ENCODE measurements at regions not wholly inside any gene's neighbourhood (a gene's known extent, or its start where the extent isn't known, plus 50 kb on each side); places are given as distances from the start of the nearest gene placed in this dataset.
"Not testable (repeated sequence)": the region's sequence is repeated elsewhere in the genome, so short reads cannot be mapped to it uniquely, and the experiment has no call there.

- H3K4me1 Mint-ChIP-seq (ENCODE audit: low read depth); H3K4me3 Mint-ChIP-seq; H3K27me3 Mint-ChIP-seq; H3K27ac Mint-ChIP-seq; intact Hi-C loops (cut with micrococcal nuclease); H3K36me3 Mint-ChIP-seq; H3K9me3 Mint-ChIP-seq; CTCF ChIA-PET; POLR2A ChIA-PET; DNase-seq: not testable (repeated sequence)
Observed at GRCh38 chr14:58748251-58748650, 110.5 kb downstream of the DACT1 start.

DNA sequence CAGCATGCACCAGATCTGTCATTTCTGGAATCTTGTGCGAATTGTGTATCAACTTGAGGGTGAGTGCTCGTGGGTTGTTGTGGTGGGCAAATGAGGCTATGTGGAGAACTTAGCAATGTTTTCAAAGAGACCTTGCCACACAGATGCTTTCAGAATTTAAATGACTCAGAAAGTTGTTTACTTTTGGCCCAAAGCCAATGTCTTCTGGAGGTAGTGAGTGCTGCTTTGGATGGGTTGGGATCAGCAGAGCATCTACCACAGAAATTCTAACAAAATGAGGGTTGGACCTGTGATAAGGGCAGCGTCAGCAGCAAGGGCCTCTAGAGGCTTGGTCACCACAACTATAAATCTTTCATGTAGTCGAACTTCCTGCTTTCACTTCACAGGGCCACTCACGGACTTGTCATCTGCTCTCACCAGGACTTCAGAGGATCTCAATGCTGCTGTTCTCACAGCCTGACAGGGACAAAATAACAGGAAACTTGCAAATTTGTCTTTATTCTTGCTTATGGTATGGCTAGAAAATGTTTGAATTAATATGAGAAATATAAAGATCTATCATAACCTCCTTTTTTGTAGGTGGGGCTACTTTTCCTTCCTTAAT lies 111.4 kb downstream of the DACT1 start:
- CTCF ChIA-PET: no interaction called here
- Mint-ChIP-seq H3K4me3 (no peak overlapping the region), H3K27ac (no peak overlapping the region), H3K9me3 (no peaks in the 10 kb centered on the region), H3K4me1 (ENCODE audit: low read depth) (peaks cover 8% of the 10 kb centered on the region), H3K27me3 (peaks cover 5% of the 10 kb centered on the region), H3K36me3 (no peaks in the 10 kb centered on the region)
- peak; percentile 61 for DNase-seq
- intact Hi-C loops (cut with micrococcal nuclease): loop anchor here (1.0 kb wide), 1 partner anchor 14 kb away; no protein-coding TSS in a partner anchor
- POLR2A ChIA-PET: no interaction called here

GRCh38 chr14:58750321-58751269 lies 112.8 kb downstream of the DACT1 start:
- Mint-ChIP-seq H3K27ac (no peak overlapping the region), H3K36me3 (no peaks in the 10 kb centered on the region), H3K27me3 (peaks cover 5% of the 10 kb centered on the region), H3K4me1 (ENCODE audit: low read depth) (peaks cover 8% of the 10 kb centered on the region), H3K4me3 (no peak overlapping the region), H3K9me3 (no peaks in the 10 kb centered on the region)
- intact Hi-C loops (cut with micrococcal nuclease): no loop called here
- CTCF ChIA-PET: no interaction called here
- POLR2A ChIA-PET: no interaction called here
- DNase-seq: no peak

- Mint-ChIP-seq H3K27me3 (peaks cover 5% of the 10 kb centered on the region), H3K4me1 (ENCODE audit: low read depth) (peaks cover 8% of the 10 kb centered on the region), H3K36me3 (no peaks in the 10 kb centered on the region), H3K9me3 (no peaks in the 10 kb centered on the region), H3K27ac (no peak overlapping the region), H3K4me3 (no peak overlapping the region)
- DNase-seq: no peak
- intact Hi-C loops (cut with micrococcal nuclease): no loop called here
- ChIA-PET CTCF (no interaction called here), POLR2A (no interaction called here)
Observed at GRCh38 chr14:58751788-58752187, 114.0 kb downstream of the DACT1 start.

GRCh38 chr14:58752289-58752688 lies 114.5 kb downstream of the DACT1 start:
- peaks cover 8% of the 10 kb centered on the region for H3K4me1 Mint-ChIP-seq (ENCODE audit: low read depth)
- intact Hi-C loops (cut with micrococcal nuclease): no loop called here
- POLR2A ChIA-PET: no interaction called here
- no peak for DNase-seq
- no peaks in the 10 kb centered on the region for H3K9me3 Mint-ChIP-seq
- H3K36me3 Mint-ChIP-seq: no peaks in the 10 kb centered on the region
- H3K27me3 Mint-ChIP-seq: peaks cover 5% of the 10 kb centered on the region
- no peak overlapping the region for H3K4me3 Mint-ChIP-seq
- CTCF ChIA-PET: no interaction called here
- H3K27ac Mint-ChIP-seq: no peak overlapping the region

- ChIA-PET CTCF (no interaction called here), POLR2A (no interaction called here)
- intact Hi-C loops (cut with micrococcal nuclease): no loop called here
- Mint-ChIP-seq H3K9me3 (no peaks in the 10 kb centered on the region), H3K4me1 (ENCODE audit: low read depth) (peaks cover 8% of the 10 kb centered on the region), H3K27me3 (peaks cover 5% of the 10 kb centered on the region), H3K36me3 (no peaks in the 10 kb centered on the region), H3K27ac (no peak overlapping the region), H3K4me3 (no peak overlapping the region)
- DNase-seq: no peak
Observed at GRCh38 chr14:58752771-58753201, 115.0 kb downstream of the DACT1 start.

DNA sequence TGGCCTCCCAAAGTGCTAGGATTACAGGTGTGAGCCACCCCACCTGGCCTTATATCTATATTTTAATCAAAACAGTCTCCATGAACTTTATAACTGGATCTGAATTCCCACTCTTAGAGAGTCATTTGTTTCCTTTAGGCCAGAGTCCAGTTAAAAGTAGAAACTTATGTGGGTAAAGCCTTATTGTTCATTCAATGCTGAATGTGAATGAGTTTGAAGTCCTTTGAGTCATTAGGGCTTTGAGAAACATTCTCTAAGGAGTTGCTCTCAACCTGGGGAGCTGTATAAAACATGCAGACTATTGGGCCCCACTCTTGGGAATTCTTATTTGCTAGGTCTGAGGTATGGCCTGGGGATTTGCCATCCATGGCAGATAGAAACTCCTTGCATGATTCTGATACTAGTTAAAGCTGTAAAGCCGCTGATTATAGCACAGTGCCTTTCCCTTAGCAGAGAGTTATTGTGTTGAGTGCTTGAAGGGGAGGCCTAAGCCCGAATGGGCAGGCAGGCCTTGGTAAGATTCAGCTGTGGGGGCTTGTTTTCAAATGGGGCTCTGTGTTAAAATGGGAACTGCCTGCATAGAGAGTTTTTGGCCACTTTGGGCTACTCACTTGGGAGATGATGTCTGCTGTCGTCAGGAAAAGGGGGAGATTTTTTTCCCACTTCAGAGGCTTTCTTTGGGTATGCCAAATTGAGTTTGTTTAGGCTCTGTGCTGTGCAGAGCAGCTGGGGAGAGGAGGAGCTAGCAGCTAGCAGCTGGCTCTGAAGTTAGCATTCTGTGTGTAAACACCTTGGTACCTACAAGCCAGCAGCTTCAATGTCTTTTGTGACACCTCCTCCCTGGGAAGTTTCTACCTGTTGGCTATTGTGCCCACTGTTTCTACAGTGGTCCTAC lies 117.5 kb downstream of the DACT1 start:
- no peak overlapping the region for H3K27ac Mint-ChIP-seq
- no peaks in the 10 kb centered on the region for H3K36me3 Mint-ChIP-seq
- ChIA-PET POLR2A (no interaction called here), CTCF (no interaction called here)
- no peaks in the 10 kb centered on the region for H3K9me3 Mint-ChIP-seq
- H3K27me3 Mint-ChIP-seq: peaks cover 1% of the 10 kb centered on the region
- no peaks in the 10 kb centered on the region for H3K4me1 Mint-ChIP-seq (ENCODE audit: low read depth)
- H3K4me3 Mint-ChIP-seq: no peak overlapping the region
- DNase-seq: no peak
- intact Hi-C loops (cut with micrococcal nuclease): no loop called here

DNA sequence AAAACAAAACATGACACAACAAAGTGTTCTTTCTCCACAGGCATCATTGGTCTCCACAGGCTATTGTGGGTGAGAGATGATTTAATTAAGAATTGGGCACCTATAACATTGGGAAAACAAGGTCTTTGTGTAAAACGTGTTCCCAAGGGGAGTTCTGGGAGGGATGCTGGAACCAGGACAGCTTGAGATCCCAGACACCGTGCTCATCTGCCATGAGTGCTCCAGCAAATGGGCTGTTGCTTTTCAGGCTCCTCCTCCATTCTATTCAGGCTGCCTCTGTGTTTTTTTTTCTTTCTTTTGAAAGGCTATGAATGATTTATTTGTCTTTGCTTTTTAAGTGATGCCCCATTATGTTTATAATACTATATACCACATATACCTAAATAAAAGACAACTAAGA lies 122.4 kb downstream of the DACT1 start:
- DNase-seq: no peak
- no peak overlapping the region for H3K4me3 Mint-ChIP-seq
- no peaks in the 10 kb centered on the region for H3K9me3 Mint-ChIP-seq
- CTCF ChIA-PET: no interaction called here
- no peaks in the 10 kb centered on the region for H3K4me1 Mint-ChIP-seq (ENCODE audit: low read depth)
- H3K27me3 Mint-ChIP-seq: no peaks in the 10 kb centered on the region
- intact Hi-C loops (cut with micrococcal nuclease): no loop called here
- no peaks in the 10 kb centered on the region for H3K36me3 Mint-ChIP-seq
- H3K27ac Mint-ChIP-seq: no peak overlapping the region
- POLR2A ChIA-PET: no interaction called here

GRCh38 chr14:58762629-58763028 lies 124.9 kb downstream of the DACT1 start:
- DNase-seq: no peak
- ChIA-PET POLR2A (no interaction called here), CTCF (no interaction called here)
- Mint-ChIP-seq H3K4me3 (no peak overlapping the region), H3K27ac (no peak overlapping the region), H3K9me3 (no peaks in the 10 kb centered on the region), H3K36me3 (no peaks in the 10 kb centered on the region), H3K4me1 (ENCODE audit: low read depth) (no peaks in the 10 kb centered on the region), H3K27me3 (no peaks in the 10 kb centered on the region)
- intact Hi-C loops (cut with micrococcal nuclease): no loop called here

DNA sequence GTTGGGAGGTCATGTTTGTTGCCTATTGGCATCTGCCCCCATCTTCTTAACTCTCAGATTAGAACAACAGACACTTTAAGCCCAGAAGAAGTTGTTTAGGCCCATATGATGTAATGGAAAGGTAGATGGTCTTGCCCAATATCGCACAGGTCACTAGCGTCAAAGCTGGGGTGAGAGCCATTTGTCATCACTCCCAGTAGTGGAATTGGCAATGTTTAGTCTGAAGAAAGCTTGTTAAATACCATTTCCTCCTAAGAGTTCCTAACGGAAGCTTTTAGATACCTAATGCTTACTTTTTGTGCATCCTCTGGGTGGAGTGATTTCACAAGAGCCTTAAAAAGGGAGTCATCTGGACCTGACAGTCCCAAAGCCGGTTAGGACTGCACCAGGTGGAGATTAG lies 125.4 kb downstream of the DACT1 start:
- H3K4me1 Mint-ChIP-seq (ENCODE audit: low read depth): no peaks in the 10 kb centered on the region
- intact Hi-C loops (cut with micrococcal nuclease): no loop called here
- H3K36me3 Mint-ChIP-seq: no peaks in the 10 kb centered on the region
- no peak overlapping the region for H3K4me3 Mint-ChIP-seq
- H3K9me3 Mint-ChIP-seq: no peaks in the 10 kb centered on the region
- no peak overlapping the region for H3K27ac Mint-ChIP-seq
- CTCF ChIA-PET: no interaction called here
- no peak for DNase-seq
- POLR2A ChIA-PET: no interaction called here
- H3K27me3 Mint-ChIP-seq: no peaks in the 10 kb centered on the region

DNA sequence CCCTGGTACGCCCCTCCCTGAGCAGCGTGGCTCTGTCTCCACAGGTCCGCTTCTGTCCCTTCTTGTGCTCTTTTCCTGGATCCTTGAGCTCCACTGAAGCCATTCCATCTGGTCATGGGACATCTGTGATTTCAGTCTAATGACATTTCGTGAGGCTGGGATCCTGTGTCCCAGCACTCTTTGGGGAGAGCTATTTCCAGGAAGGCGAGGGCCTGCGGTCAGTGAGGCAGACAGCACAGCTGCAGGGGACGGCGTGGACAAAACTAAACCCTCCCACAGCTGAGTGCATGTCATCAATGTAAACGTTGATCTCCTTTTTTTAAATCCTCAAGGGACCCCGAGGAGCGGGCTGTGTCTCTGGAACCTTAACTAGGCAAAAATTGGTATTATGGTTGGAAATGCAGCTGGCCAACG lies 127.7 kb downstream of the DACT1 start:
- Mint-ChIP-seq H3K4me3 (no peak overlapping the region), H3K27ac (no peak overlapping the region), H3K9me3 (no peaks in the 10 kb centered on the region), H3K27me3 (no peaks in the 10 kb centered on the region), H3K36me3 (no peaks in the 10 kb centered on the region), H3K4me1 (ENCODE audit: low read depth) (no peaks in the 10 kb centered on the region)
- intact Hi-C loops (cut with micrococcal nuclease): no loop called here
- ChIA-PET POLR2A (no interaction called here), CTCF (no interaction called here)
- DNase-seq: no peak

DNA sequence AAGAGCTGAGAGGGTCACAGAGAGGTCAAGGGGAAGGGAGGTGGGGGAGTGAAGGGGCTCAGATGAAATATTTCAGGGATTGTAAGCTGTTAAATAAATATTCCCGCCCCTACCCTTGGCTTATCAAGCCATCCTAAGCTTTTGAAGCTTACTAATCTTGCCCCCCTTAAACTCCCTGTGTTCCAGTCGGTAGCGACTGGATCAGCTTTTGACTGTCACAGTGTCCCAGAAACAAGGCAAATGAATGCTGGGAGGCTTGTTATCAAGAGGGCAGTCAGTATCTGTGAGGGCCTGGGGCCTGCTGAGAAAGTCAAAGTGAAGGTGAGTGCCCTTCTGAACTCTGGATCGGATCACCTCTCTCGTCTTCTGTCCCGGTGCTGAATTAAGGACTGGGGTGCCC lies 128.1 kb downstream of the DACT1 start:
- CTCF ChIA-PET: no interaction called here
- H3K4me3 Mint-ChIP-seq: no peak overlapping the region
- no peaks in the 10 kb centered on the region for H3K27me3 Mint-ChIP-seq
- intact Hi-C loops (cut with micrococcal nuclease): no loop called here
- H3K9me3 Mint-ChIP-seq: no peaks in the 10 kb centered on the region
- no peak overlapping the region for H3K27ac Mint-ChIP-seq
- H3K36me3 Mint-ChIP-seq: no peaks in the 10 kb centered on the region
- POLR2A ChIA-PET: no interaction called here
- no peaks in the 10 kb centered on the region for H3K4me1 Mint-ChIP-seq (ENCODE audit: low read depth)
- no peak for DNase-seq
